ENCODE measurements at regions not wholly inside any gene's neighbourhood (a gene's known extent, or its start where the extent isn't known, plus 50 kb on each side); places are given as distances from the start of the nearest gene placed in this dataset.
"Not testable (repeated sequence)": the region's sequence is repeated elsewhere in the genome, so short reads cannot be mapped to it uniquely, and the experiment has no call there.

DNA sequence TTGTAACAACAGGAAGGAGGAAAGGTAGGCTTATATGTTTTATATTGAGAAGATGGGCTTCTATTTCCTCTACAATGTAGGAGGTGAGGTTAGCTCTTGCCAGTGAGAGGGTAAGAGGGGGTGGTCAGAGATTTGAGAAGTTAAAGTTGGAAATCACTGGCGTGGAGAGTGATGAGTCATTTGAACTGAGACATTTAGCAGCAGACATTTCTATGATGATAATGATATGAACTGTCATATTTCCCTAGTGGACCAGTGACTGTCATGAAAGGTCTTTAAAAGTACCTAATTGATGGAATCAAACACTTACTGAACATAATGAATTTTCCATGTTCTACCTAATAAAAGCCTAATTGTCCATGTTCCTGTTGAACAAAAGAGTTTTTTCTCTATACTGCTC lies 126.1 kb downstream of the FAM161A start:
- POLR2A ChIA-PET, result interaction anchor here (0.6 to 0.7 kb wide), 3 partner anchors 9 to 12 kb away, joined by 3 to 7 read pairs (median 3); no protein-coding TSS in a partner anchor
- CTCF ChIA-PET (ENCODE audit: unreplicated experiment), result no interaction called here
- no TSS peak for BruUV-seq (replicated peaks)

GRCh38 chr2:61726456-61727209 lies 127.2 kb downstream of the FAM161A start:
- Histone ChIP-seq H3K4me3 (ENCODE audit: low read depth, low read length, poor library complexity, severe bottlenecking) (no peak overlapping the region), H3K4me2 (ENCODE audit: low read length) (no peak overlapping the region), H3K9me2 (ENCODE audit: insufficient read depth, low read length) (no peaks in the 10 kb centered on the region), H4K20me1 (ENCODE audit: insufficient read depth, low read length) (no peaks in the 10 kb centered on the region), H3K4me1 (ENCODE audit: insufficient read depth, low read length, poor library complexity, severe bottlenecking) (no peaks in the 10 kb centered on the region), H3K36me3 (ENCODE audit: insufficient read depth, low read length) (no peaks in the 10 kb centered on the region), H3K27ac (ENCODE audit: low read depth, low read length, poor library complexity, severe bottlenecking) (no peak overlapping the region), H3K9me3 (ENCODE audit: low read length) (peaks cover 6% of the 10 kb centered on the region; the same call in 1 of the 2 replicates), H2AFZ (ENCODE audit: low read length) (no peak overlapping the region), H3K79me2 (ENCODE audit: insufficient read depth, low read depth, low read length) (no peaks in the 10 kb centered on the region)
- intact Hi-C loops (cut with micrococcal nuclease; ENCODE audit: unreplicated experiment), result no loop called here
- POLR2A ChIA-PET, result interaction anchor here (2.2 kb wide), 1 partner anchor 112 kb away, joined by 5 read pairs; no protein-coding TSS in a partner anchor
- no peak for DNase-seq (ENCODE audit: low spot score)
- TF ChIP-seq EZH2phosphoT487 (IDR thresholded peaks at IDR 0.05; ENCODE audit: borderline replicate concordance, low read depth, low read length) (no peak), CTCF (conservative IDR thresholded peaks at IDR 0.05; ENCODE audit: low read length) (no peak)
- CTCF ChIA-PET (ENCODE audit: unreplicated experiment), result no interaction called here
- BruUV-seq (replicated peaks), result no TSS peak

More for the DNA sequence above, 126.1 kb downstream of the FAM161A start:
- Histone ChIP-seq H3K4me2 (ENCODE audit: low read length) (no peak overlapping the region), H4K20me1 (ENCODE audit: insufficient read depth, low read length) (no peaks in the 10 kb centered on the region), H2AFZ (ENCODE audit: low read length) (no peak overlapping the region), H3K4me1 (ENCODE audit: insufficient read depth, low read length, poor library complexity, severe bottlenecking) (no peaks in the 10 kb centered on the region), H3K9me3 (ENCODE audit: low read length) (peaks cover 6% of the 10 kb centered on the region; the same call in 1 of the 2 replicates), H3K27ac (ENCODE audit: low read depth, low read length, poor library complexity, severe bottlenecking) (no peak overlapping the region), H3K36me3 (ENCODE audit: insufficient read depth, low read length) (no peaks in the 10 kb centered on the region), H3K4me3 (ENCODE audit: low read depth, low read length, poor library complexity, severe bottlenecking) (no peak overlapping the region), H3K79me2 (ENCODE audit: insufficient read depth, low read depth, low read length) (no peaks in the 10 kb centered on the region), H3K9me2 (ENCODE audit: insufficient read depth, low read length) (no peaks in the 10 kb centered on the region)
- no peak for DNase-seq (ENCODE audit: low spot score)
- intact Hi-C loops (cut with micrococcal nuclease; ENCODE audit: unreplicated experiment), result no loop called here
- TF ChIP-seq CTCF (conservative IDR thresholded peaks at IDR 0.05; ENCODE audit: low read length) (no peak), EZH2phosphoT487 (IDR thresholded peaks at IDR 0.05; ENCODE audit: borderline replicate concordance, low read depth, low read length) (no peak)

- H3K4me2 ChIP-seq (ENCODE audit: low read length); H3K36me3 ChIP-seq (ENCODE audit: insufficient read depth, low read length); BruUV-seq (replicated peaks); H2AFZ ChIP-seq (ENCODE audit: low read length); intact Hi-C loops (cut with micrococcal nuclease; ENCODE audit: unreplicated experiment); H3K4me1 ChIP-seq (ENCODE audit: insufficient read depth, low read length, poor library complexity, severe bottlenecking); H3K9me3 ChIP-seq (ENCODE audit: low read length); H3K9me2 ChIP-seq (ENCODE audit: insufficient read depth, low read length); H4K20me1 ChIP-seq (ENCODE audit: insufficient read depth, low read length); H3K27ac ChIP-seq (ENCODE audit: low read depth, low read length, poor library complexity, severe bottlenecking); H3K4me3 ChIP-seq (ENCODE audit: low read depth, low read length, poor library complexity, severe bottlenecking); H3K79me2 ChIP-seq (ENCODE audit: insufficient read depth, low read depth, low read length); DNase-seq (ENCODE audit: low spot score): not testable (repeated sequence)
- POLR2A ChIA-PET, result interaction anchor here (0.7 kb wide), 1 partner anchor 1087 kb away, joined by 3 read pairs; no protein-coding TSS in a partner anchor
- CTCF ChIA-PET (ENCODE audit: unreplicated experiment), result interaction anchor here (0.6 kb wide), 1 partner anchor 645 kb away, joined by 3 read pairs; no protein-coding TSS in a partner anchor
Measured at GRCh38 chr2:61723364-61723763, 130.5 kb downstream of the FAM161A start.
